BJ (cell line): ENCODE measurements at regions not wholly inside any gene's neighbourhood (a gene's known extent, or its start where the extent isn't known, plus 50 kb on each side); places are given as distances from the start of the nearest gene placed in this dataset.

ENCODE experiments used
- CTCF ChIA-PET: fragments of 350-600 bp; formaldehyde crosslinking; extraction: SDS; loops from one replicate; lab custom pipeline; 2021; ENCODE audit warnings: antibody characterized with exemption, inconsistent platforms; lab: Yijun Ruan, JAX
- POLR2A ChIA-PET: fragments of 300-600 bp; sonication (Branson Sonifier 250); formaldehyde crosslinking; extraction: SDS; loops from one replicate; lab custom pipeline; 2021; ENCODE audit warnings: antibody characterized with exemption; lab: Charles Lee
- DNase-seq: peaks from one replicate; pipeline ENCODE4 v3.0.0-alpha.2; 2011; ENCODE audit warnings: low read depth
- H3K27me3 ChIP-seq: 2 replicates; pipeline ENCODE4 v1.6.0; 2011; ENCODE audit warnings: low read length; ENCODE audit not compliant: control insufficient read depth, insufficient read depth
- H3K36me3 ChIP-seq: 2 replicates; pipeline ENCODE4 v1.5.1; 2011; ENCODE audit warnings: low read length; ENCODE audit not compliant: control insufficient read depth, insufficient read depth
- H3K4me3 ChIP-seq: 2 replicates; pipeline ENCODE4 v1.5.1; 2011; ENCODE audit warnings: low read depth, mild to moderate bottlenecking, control low read depth, low read length
- TF ChIP-seq, protein P1 (sequence below): IDR thresholded peaks from 2 replicates; pipeline ENCODE4 v1.5.1; 2011; ENCODE audit warnings: low read depth, mild to moderate bottlenecking, control low read depth, inconsistent platforms, low read length, moderate library complexity; ENCODE audit not compliant: insufficient read depth

DNA sequence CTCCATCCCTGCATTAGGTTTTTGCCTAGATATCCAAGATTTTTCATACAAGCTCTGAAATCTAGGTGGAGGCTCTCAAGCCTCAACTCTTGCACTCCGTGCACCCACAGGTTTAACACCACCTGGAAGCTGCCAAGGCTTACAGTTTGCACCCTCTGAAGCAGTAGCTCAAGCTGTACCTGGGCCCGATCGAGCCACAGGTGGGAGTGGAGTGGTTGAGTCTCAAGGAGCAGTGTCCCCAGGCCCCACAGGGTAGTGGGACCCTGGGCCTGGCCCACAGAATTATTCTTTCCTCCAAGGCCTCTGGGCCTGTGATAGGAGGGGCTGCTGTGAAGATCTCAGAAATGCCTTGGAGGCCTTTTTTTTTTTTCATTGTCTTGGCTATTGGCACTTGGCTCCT is 973.5 kb upstream of the MAP3K7 start:
- TF ChIP-seq, protein P1, sequence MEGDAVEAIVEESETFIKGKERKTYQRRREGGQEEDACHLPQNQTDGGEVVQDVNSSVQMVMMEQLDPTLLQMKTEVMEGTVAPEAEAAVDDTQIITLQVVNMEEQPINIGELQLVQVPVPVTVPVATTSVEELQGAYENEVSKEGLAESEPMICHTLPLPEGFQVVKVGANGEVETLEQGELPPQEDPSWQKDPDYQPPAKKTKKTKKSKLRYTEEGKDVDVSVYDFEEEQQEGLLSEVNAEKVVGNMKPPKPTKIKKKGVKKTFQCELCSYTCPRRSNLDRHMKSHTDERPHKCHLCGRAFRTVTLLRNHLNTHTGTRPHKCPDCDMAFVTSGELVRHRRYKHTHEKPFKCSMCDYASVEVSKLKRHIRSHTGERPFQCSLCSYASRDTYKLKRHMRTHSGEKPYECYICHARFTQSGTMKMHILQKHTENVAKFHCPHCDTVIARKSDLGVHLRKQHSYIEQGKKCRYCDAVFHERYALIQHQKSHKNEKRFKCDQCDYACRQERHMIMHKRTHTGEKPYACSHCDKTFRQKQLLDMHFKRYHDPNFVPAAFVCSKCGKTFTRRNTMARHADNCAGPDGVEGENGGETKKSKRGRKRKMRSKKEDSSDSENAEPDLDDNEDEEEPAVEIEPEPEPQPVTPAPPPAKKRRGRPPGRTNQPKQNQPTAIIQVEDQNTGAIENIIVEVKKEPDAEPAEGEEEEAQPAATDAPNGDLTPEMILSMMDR = no peak
- DNase-seq = no peak
- Histone ChIP-seq H3K4me3 (no peak overlapping the region), H3K27me3 (no peaks in the 10 kb centered on the region), H3K36me3 (no peaks in the 10 kb centered on the region)
- ChIA-PET POLR2A (no interaction called here), CTCF (no interaction called here)

DNA sequence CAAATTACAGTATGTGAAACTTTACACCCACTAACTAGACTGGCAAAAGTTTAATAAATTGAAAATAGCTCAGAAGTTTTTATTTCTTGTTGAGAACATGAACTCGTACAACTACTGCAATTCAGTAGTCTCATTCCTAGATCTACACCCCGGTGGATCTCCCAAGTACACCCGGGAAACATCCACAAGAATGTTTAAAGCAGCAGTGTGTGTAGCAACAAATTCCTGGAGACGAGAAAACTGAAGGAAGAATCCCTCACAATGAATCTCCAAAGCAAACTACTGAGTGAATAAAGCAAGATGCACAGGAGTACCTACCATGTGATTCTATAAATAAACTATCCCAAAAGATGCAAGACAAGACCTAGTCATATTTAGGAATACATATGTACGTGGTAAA is 954.0 kb upstream of the MAP3K7 start:
- DNase-seq = no peak
- ChIA-PET POLR2A (no interaction called here), CTCF (no interaction called here)
- no peaks in the 10 kb centered on the region for H3K36me3 ChIP-seq
- H3K27me3 ChIP-seq = no peaks in the 10 kb centered on the region
- H3K4me3 ChIP-seq = no peak overlapping the region
- TF ChIP-seq, protein P1 = no peak

DNA sequence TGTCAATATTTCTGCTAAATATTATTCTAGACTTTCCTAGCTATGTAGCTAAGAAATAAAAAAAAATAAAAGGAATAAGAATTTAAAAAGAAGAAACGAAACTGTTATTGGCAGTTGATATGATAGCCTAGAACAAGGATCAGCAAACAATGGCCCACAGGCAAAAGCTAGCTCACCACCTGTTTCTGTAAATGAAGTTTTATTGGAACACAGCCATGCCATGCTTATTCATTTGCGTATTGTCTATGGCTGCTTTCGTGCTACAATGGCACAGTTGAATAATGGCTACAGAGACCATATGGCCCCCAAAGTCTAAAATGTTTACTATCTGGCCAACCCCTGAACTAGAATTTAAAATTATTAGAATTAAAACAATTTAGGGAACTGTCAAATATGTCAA is 952.6 kb upstream of the MAP3K7 start:
- H3K27me3 ChIP-seq = no peaks in the 10 kb centered on the region
- H3K4me3 ChIP-seq = no peak overlapping the region
- ChIA-PET CTCF (no interaction called here), POLR2A (no interaction called here)
- no peak for DNase-seq
- TF ChIP-seq, protein P1 = no peak
- H3K36me3 ChIP-seq = no peaks in the 10 kb centered on the region

DNA sequence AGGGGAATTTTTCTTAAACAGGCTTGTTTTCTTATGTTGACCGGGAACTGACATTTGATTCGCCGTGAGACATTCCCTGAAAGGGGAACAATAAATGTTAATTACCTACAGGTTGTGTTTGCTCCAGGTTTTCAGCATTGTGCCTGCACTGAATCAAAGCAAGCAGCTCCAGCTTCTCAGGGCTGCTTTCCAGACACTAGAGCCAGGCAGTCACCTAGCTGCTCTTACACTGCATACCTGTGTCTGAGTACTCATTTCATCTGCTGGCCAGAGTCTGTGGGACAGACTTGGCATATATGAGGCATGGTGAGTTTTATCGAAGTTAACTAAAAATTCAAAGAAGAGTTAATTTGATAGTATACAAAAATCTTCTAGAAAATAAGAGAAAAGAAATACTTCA is 951.8 kb upstream of the MAP3K7 start:
- POLR2A ChIA-PET = no interaction called here
- H3K36me3 ChIP-seq = no peaks in the 10 kb centered on the region
- H3K4me3 ChIP-seq = no peak overlapping the region
- TF ChIP-seq, protein P1 = no peak
- DNase-seq = no peak
- CTCF ChIA-PET = no interaction called here
- H3K27me3 ChIP-seq = no peaks in the 10 kb centered on the region

DNA sequence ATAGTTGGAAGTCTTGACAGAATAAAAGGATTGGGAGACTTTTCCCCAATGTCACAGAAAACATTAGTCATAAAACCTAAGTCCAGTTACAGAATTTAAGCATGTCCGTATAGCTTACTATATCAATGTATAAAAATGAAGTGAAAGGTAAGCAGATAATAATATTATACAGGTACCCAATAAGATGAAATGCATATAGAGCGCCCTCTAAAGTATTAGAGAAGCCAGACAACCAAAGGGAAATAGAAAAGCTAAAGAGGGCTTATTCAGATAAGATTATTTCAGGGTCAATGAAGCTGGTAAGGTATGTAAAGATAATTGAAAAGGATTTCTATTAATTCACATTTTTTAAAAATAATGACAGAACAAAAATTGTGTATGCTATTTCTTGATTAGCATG is 947.7 kb upstream of the MAP3K7 start:
- Histone ChIP-seq H3K27me3 (no peaks in the 10 kb centered on the region), H3K36me3 (no peaks in the 10 kb centered on the region), H3K4me3 (no peak overlapping the region)
- TF ChIP-seq, protein P1 = no peak
- DNase-seq = no peak
- CTCF ChIA-PET = no interaction called here
- POLR2A ChIA-PET = no interaction called here
